OCI-LY7 (cell line): ENCODE measurements at regions not wholly inside any gene's neighbourhood (a gene's known extent, or its start where the extent isn't known, plus 50 kb on each side); places are given as distances from the start of the nearest gene placed in this dataset.

ENCODE experiments used
- BruUV-seq: library from RNA; stranded (reverse); fragments of 400-500 nt; replicated peaks from 2 replicates; lab custom pipeline; 2021; lab: Mats Ljungman, UMichigan
- CTCF ChIA-PET: fragments of 300-600 bp; sonication (Branson Sonifier 250); formaldehyde crosslinking; loops from one replicate; lab custom pipeline; 2022; ENCODE audit warnings: antibody characterized with exemption; ENCODE audit not compliant: unreplicated experiment; lab: Charles Lee
- POLR2A ChIA-PET: fragments of 300-600 bp; sonication (Branson Sonifier 250); formaldehyde crosslinking; loops from one replicate; lab custom pipeline; 2022; ENCODE audit warnings: antibody characterized with exemption; lab: Charles Lee
- DNase-seq: peaks from one replicate; pipeline ENCODE4 v3.0.0-alpha.2; 2015; ENCODE audit warnings: low spot score
- H2AFZ ChIP-seq: fragments of 200-600 bp; sonication (generic), shearing (Covaris generic); 2 replicates; pipeline ENCODE4 v1.6.1; 2014; ENCODE audit warnings: mild to moderate bottlenecking, antibody characterized with exemption, low read length, moderate library complexity
- H3K27ac ChIP-seq: fragments of 200-600 bp; sonication (generic); 2 replicates; pipeline ENCODE4 v1.5.1; 2014; ENCODE audit warnings: mixed run types, low read depth, mild to moderate bottlenecking, moderate library complexity, low read length, inconsistent platforms; ENCODE audit not compliant: poor library complexity, severe bottlenecking
- H3K36me3 ChIP-seq: fragments of 200-600 bp; sonication (generic); 2 replicates; pipeline ENCODE4 v1.6.1; 2014; ENCODE audit warnings: mild to moderate bottlenecking, antibody characterized with exemption, low read length, moderate library complexity, mixed read lengths; ENCODE audit not compliant: insufficient read depth
- H3K4me1 ChIP-seq: fragments of 200-600 bp; sonication (generic); 2 replicates; pipeline ENCODE4 v1.5.1; 2014; ENCODE audit warnings: mild to moderate bottlenecking, low read length; ENCODE audit not compliant: insufficient read depth, poor library complexity, severe bottlenecking
- H3K4me2 ChIP-seq: fragments of 200-600 bp; sonication (generic); 2 replicates; pipeline ENCODE4 v1.6.1; 2014; ENCODE audit warnings: mild to moderate bottlenecking, low read length
- H3K4me3 ChIP-seq: fragments of 200-600 bp; sonication (generic); 2 replicates; pipeline ENCODE4 v1.5.1; 2014; ENCODE audit warnings: mild to moderate bottlenecking, low read depth, low read length; ENCODE audit not compliant: poor library complexity, severe bottlenecking
- H3K79me2 ChIP-seq: fragments of 200-600 bp; sonication (generic); 2 replicates; pipeline ENCODE4 v1.6.1; 2016; ENCODE audit warnings: low read depth, mild to moderate bottlenecking, low read length, moderate library complexity, mixed read lengths; ENCODE audit not compliant: insufficient read depth
- H3K9me2 ChIP-seq: fragments of 200-600 bp; sonication (generic); 2 replicates; pipeline ENCODE4 v1.6.1; 2016; ENCODE audit warnings: mild to moderate bottlenecking, low read length, mixed read lengths; ENCODE audit not compliant: insufficient read depth
- H3K9me3 ChIP-seq: fragments of 200-600 bp; sonication (generic); 2 replicates; pipeline ENCODE4 v1.6.1; 2014; ENCODE audit warnings: mild to moderate bottlenecking, mixed run types, low read length, mixed read lengths
- H4K20me1 ChIP-seq: fragments of 200-600 bp; sonication (generic); 2 replicates; pipeline ENCODE4 v1.6.1; 2014; ENCODE audit warnings: mild to moderate bottlenecking, antibody characterized with exemption, low read length, moderate library complexity, mixed read lengths; ENCODE audit not compliant: insufficient read depth
- CTCF ChIP-seq: fragments of 200-600 bp; sonication (generic); conservative IDR thresholded peaks from 2 replicates; pipeline ENCODE4 v1.5.1; 2014; ENCODE audit warnings: mild to moderate bottlenecking, antibody characterized with exemption, low read length, moderate library complexity, mixed read lengths
- EZH2phosphoT487 ChIP-seq: fragments of 200-600 bp; sonication (generic); IDR thresholded peaks from 2 replicates; pipeline ENCODE4 v1.6.1; 2018; ENCODE audit warnings: low read depth, borderline replicate concordance, mild to moderate bottlenecking, mixed run types, antibody characterized with exemption, low read length, moderate library complexity, mixed read lengths
- intact Hi-C: fragments of 100-400 bp; cut with micrococcal nuclease; formaldehyde crosslinking; loops from one replicate; pipeline ENCODE4 v1.10.0; 2022; ENCODE audit not compliant: unreplicated experiment

GRCh38 chr2:221649051-221649775 is 77.1 kb upstream of the EPHA4 start:
- H3K27ac ChIP-seq: no peak overlapping the region
- POLR2A ChIA-PET: no interaction called here
- intact Hi-C loops: no loop called here

DNA sequence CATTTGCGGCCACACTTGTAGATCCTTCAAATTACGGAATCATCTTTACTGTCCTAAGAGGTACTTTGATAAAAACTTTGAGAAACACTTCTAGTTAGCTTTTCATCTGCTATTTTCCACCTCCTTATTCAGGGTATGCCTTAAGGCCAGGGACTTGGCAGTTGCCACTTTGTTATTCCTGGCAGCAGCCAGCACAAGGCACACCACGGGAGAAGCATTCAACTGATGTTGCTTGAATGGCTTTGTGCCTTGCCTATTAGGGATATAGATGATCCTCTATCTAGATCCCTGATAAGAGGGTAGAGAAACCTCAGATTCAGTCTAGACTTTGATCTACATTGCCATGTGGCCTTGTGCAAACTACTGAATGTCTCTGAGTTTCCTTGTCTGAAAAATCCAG is 70.3 kb upstream of the EPHA4 start:
- H3K4me1 ChIP-seq: no peaks in the 10 kb centered on the region
- BruUV-seq: no TSS peak
- TF ChIP-seq CTCF: no peak
- no peak for TF ChIP-seq EZH2phosphoT487
- H3K9me2 ChIP-seq: no peaks in the 10 kb centered on the region
- intact Hi-C loops: no loop called here
- ChIA-PET CTCF (no interaction called here), POLR2A (no interaction called here)
- no peaks in the 10 kb centered on the region for H3K79me2 ChIP-seq
- H3K36me3 ChIP-seq: no peaks in the 10 kb centered on the region
- no peaks in the 10 kb centered on the region for H3K9me3 ChIP-seq
- H2AFZ ChIP-seq: no peak overlapping the region
- H3K27ac ChIP-seq: no peak overlapping the region
- no peak overlapping the region for H3K4me3 ChIP-seq
- H3K4me2 ChIP-seq: no peak overlapping the region
- no peaks in the 10 kb centered on the region for H4K20me1 ChIP-seq
- no peak for DNase-seq

More at GRCh38 chr2:221649051-221649775, 77.1 kb upstream of the EPHA4 start:
- H3K4me1 ChIP-seq: no peaks in the 10 kb centered on the region
- no peaks in the 10 kb centered on the region for H3K9me3 ChIP-seq
- no peak for DNase-seq
- H3K36me3 ChIP-seq: no peaks in the 10 kb centered on the region
- no peak overlapping the region for H3K4me3 ChIP-seq
- BruUV-seq: no TSS peak
- H2AFZ ChIP-seq: no peak overlapping the region
- no peaks in the 10 kb centered on the region for H4K20me1 ChIP-seq
- no peak overlapping the region for H3K4me2 ChIP-seq
- no peaks in the 10 kb centered on the region for H3K79me2 ChIP-seq
- H3K9me2 ChIP-seq: no peaks in the 10 kb centered on the region
- CTCF ChIA-PET: no interaction called here
- TF ChIP-seq EZH2phosphoT487 (no peak), CTCF (no peak)

GRCh38 chr2:221641181-221641871 is 69.2 kb upstream of the EPHA4 start:
- DNase-seq: no peak
- no peak for TF ChIP-seq CTCF
- TF ChIP-seq EZH2phosphoT487: no peak
- H3K9me3 ChIP-seq: no peaks in the 10 kb centered on the region
- H3K27ac ChIP-seq: no peak overlapping the region
- H2AFZ ChIP-seq: no peak overlapping the region
- POLR2A ChIA-PET: no interaction called here
- no peaks in the 10 kb centered on the region for H3K4me1 ChIP-seq
- H3K79me2 ChIP-seq: no peaks in the 10 kb centered on the region
- H3K4me2 ChIP-seq: no peak overlapping the region
- H3K4me3 ChIP-seq: no peak overlapping the region
- no peaks in the 10 kb centered on the region for H3K9me2 ChIP-seq
- intact Hi-C loops: no loop called here
- no peaks in the 10 kb centered on the region for H4K20me1 ChIP-seq
- H3K36me3 ChIP-seq: no peaks in the 10 kb centered on the region
- CTCF ChIA-PET: no interaction called here
- BruUV-seq: no TSS peak
